NCI-H2227 treated with DMSO at 0.1 percent for 48 hours (cell line): ENCODE measurements at regions not wholly inside any gene's neighbourhood (a gene's known extent, or its start where the extent isn't known, plus 50 kb on each side); places are given as distances from the start of the nearest gene placed in this dataset.

Source experiments
- DNase-seq: peaks from one replicate; lab custom pipeline; 2025; lab: John Stamatoyannopoulos, UW

DNA sequence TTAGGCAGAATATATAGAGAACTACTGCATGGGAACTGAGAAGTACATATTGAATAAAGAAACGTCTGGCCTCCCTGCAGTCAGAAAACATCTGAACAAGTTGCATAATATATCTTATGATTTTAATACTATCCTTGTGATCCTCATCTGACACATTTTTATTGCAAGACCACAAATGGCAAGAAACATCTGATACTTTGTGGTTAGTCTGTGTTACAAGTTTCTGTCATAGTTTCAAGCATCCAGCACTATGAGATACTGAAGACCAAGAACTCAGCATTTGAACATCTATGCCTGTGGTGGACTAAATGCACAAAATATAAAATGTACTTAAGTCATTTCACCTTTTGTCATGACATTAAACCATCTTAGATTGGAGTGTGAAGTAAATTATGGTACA is 1175.8 kb upstream of the MIR17HG start:
- no peak for DNase-seq

- no peak for DNase-seq
These were observed 1170.0 kb upstream of the MIR17HG start for GRCh38 chr13:90177512-90177911.

DNA sequence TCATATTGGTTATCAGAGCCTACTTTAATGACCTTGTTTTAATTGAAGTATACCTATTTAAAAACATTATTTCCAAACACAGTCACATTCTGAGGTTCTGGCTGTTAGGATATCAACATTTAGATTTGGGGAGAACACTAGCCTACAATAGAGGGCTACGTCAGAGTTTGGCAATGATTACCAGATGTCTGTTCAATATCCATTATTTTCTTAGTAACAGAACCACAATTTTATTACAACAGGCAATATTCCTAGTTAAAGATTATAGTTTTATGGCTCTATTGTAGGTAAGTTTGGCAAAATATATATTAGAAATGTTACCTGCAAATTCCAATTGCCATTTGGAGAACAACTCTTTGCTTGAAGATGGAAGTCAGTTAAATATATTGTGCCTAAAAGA is 1163.1 kb upstream of the MIR17HG start:
- DNase-seq: no peak

DNA sequence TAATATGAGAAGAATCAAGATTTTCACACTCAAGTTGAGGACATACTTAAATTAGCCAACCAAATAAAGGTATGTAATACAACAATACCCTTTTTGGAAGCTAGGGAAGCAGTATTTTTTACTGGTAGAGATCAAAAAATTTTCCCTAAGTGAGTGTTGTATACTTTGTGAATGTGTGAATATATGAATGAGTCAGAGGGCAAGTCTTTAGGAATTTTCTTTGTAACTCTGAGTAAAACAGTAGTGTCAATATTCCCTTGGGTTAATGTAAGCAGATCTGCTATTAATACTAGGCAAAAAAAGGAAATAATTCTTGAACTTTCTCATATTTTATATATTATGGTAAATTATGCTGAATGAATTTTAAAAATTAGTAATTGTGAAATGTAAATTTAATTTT is 1161.8 kb upstream of the MIR17HG start:
- DNase-seq: no peak

GRCh38 chr13:90187478-90188350 is 1159.8 kb upstream of the MIR17HG start:
- no peak for DNase-seq

DNA sequence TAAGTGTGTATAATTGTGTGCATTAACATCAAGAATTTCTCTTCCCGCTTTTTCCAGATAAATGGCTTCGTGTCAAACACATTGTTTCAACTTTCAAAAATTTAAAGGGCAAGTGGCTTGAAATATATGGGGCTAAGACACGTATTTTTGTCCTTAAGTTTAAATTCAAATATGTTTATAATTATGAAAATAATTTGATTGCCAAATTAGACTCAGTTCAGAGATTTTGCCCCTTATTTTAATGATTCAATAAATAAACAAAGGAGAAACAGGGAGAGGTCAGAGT is 1159.2 kb upstream of the MIR17HG start:
- DNase-seq: no peak

DNA sequence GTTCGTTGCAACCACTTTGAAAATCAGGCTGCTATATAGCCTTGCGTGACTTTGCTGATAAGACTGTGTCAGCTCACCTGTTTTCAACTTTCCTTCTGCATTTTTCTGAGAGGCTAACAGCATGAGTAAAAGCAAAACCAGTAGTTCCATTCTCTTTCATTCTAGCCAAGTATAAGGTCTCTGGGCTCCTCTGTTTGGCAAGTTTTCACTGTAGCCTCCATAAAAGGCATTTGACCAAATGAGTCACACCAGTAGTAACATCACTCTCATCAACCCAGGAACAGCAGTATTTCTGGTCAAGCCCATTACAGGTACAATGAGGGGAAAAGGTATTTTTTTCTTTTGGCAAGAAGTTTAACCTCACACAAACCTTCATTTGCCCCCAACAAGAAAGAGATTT is 1149.8 kb upstream of the MIR17HG start:
- DNase-seq: no peak

- DNase-seq: no peak
These were observed 1146.3 kb upstream of the MIR17HG start for GRCh38 chr13:90201202-90201601.

DNA sequence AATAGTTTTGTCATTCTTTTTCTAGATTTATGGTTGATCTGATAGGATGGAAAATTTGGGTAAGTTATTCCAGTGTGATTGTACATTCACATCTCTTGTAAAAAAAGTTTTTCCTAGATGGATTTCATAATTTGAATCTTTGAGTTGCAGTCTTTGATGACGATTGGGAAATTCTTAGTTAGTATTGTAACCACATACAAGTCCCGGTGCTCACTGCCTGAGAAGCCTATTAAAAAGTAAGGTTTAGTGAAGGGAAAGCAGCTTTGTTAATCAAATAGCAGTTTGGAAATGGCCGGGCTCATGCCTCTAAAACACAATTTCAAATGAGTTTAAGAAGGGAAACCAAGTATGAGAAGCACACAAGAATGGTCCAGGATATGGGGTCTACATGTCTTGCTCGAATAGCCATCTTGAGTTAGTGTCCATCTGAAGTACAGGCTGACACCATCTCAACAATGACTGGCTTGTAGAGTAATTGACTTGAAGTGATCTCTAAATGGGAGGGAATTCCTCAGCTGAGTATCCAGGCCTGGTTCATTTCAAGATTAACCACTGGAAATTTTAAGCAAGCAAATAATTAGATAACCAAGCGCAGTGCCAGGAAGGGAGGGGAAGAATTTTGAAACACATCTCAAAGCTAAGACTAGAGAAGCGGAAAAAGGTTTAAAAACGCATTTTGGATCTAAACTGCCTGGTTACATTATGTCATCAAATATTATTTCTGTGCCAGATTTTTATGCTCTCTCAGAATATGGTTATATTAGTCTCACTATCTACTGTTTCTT is 1145.6 kb upstream of the MIR17HG start:
- DNase-seq: no peak

GRCh38 chr13:90205081-90205480 is 1142.4 kb upstream of the MIR17HG start:
- DNase-seq: no peak

GRCh38 chr13:90205911-90206310 is 1141.6 kb upstream of the MIR17HG start:
- DNase-seq: no peak

GRCh38 chr13:90217275-90217674 is 1130.2 kb upstream of the MIR17HG start:
- no peak for DNase-seq

DNA sequence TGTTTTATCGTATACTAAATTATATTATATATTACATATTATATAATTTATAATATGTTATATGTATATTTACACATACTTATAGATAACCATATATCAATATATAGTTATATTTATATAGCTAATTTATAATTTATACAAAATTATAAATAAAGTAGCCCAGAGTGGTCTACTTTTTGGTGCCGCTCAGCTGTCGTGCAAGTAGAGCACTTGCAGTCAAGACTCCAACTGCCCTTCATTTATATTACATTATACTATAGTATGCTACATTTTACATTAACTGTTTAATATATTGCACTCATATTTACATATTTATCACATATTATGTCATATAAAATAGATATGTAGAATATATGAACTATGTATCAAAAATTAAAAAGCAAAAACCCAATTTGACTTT is 1124.7 kb upstream of the MIR17HG start:
- DNase-seq: no peak

DNA sequence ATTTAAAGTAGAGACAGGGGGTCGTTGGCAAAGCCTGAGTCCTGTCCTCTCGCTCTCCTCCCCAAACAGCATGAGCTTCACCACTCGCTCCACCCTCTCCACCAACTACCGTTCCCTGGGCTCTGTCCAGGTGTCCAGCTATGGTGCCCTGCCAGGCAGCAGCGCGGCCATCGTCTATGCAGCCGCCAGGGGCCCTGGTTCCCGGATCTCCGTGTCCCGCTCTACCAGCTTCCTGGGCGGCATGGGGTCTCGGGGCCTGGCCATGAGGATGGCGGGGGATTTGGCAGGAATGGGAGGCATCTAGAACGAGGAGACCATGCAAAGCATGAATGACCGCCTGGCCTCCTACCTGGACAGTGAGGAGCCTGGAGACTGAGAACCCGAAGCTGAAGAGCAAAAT is 1117.2 kb upstream of the MIR17HG start:
- DNase-seq: no peak

DNA sequence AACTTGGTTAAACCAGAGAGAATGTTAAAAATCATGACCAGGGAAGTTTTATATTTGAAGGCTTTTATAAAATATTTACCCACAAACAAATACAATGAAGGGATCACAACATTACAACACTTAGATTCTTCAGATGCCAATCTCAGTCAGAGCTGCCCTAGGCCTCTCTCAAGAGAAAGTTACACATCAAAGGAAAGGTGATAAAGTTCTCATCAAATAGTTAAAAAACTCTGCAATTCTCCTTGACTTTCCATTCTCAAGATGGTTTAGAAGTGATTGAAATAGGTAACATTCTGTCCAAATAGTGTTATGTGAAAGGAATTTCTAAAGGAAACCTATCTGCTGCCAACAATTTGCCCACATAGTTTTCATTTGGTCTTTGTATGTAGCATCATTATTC is 1115.2 kb upstream of the MIR17HG start:
- no peak for DNase-seq

DNA sequence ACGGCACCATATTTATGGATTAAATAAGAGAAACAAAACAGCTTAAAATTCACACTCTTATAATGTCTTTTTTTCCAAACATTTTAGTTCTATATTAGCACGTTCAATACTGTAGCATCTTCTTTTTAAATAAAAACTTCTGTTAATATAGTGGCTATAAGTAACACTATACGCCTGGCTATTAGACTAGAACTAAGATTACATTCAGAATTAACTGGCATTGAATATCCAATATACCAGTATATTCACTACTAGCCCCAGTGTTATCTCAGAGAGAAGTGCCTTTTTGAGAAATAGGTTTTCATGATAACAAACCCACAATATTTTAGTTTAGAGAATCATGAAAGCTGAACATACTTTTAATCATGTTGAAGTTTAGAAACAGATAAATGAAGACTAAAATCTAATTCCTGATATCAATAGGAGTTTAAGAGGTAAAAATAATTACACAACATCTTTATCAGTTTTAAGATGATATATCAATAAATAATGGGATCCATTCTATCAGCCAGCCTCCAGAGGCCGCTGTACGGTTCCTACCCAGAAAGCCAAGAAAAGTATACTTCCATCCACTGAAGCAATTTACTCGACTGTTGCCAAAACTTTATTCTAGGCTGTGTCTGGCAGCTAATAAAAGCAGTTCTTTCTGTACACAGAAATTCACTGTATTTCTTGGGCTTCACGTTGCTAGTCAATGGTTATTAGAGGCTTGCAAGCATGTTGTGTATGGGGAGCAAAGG is 1113.4 kb upstream of the MIR17HG start:
- no peak for DNase-seq

DNA sequence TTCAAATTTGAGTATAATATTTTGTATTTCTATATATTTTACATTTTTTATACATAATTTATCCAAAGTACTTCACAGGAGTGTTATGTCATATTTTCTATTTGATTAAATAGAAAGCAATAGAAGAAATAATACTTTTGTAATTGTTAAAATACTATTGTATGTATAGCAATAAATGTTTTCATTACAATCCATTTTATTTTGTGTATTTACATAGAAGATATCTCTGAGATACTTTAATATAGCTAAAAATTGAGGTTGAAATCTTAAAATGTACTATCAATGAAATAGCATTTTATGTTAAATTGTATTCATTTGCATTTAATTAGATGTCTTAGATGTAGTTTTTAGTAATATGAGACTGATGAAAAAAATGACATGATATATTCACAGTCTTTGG is 1109.6 kb upstream of the MIR17HG start:
- DNase-seq: no peak

- no peak for DNase-seq
These were observed 1109.1 kb upstream of the MIR17HG start for GRCh38 chr13:90238413-90238812.

GRCh38 chr13:90239130-90239529 is 1108.4 kb upstream of the MIR17HG start:
- DNase-seq: no peak

DNA sequence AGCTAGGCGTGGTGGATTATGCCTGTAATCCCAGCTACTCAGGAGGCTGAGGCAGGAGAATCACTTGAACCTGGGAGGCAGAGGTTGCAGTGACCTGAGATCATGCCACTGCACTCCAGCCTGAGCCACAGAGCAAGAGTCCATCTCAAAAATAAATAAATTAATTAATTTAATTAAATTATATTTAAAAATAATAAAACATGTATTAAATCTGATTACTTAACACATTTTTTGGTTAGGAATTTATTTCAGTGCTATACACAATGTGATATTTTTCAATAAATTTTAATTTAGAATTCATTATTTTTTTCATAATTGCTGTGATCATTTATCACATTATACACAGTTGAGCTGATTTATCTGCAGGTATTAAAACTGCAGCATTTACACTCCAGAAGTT is 1101.5 kb upstream of the MIR17HG start:
- no peak for DNase-seq

GRCh38 chr13:90246687-90247345 is 1100.7 kb upstream of the MIR17HG start:
- DNase-seq: no peak

GRCh38 chr13:90253806-90254205 is 1093.7 kb upstream of the MIR17HG start:
- DNase-seq: no peak
